HG03066 (cell line): ENCODE measurements at regions not wholly inside any gene's neighbourhood (a gene's known extent, or its start where the extent isn't known, plus 50 kb on each side); places are given as distances from the start of the nearest gene placed in this dataset.

Experiments used
- ATAC-seq: cut with Tn5 transposase; IDR thresholded peaks from one replicate; pipeline ENCODE4 v1.9.1; 2021; ENCODE audit warnings: low read depth; ENCODE audit not compliant: unreplicated experiment

DNA sequence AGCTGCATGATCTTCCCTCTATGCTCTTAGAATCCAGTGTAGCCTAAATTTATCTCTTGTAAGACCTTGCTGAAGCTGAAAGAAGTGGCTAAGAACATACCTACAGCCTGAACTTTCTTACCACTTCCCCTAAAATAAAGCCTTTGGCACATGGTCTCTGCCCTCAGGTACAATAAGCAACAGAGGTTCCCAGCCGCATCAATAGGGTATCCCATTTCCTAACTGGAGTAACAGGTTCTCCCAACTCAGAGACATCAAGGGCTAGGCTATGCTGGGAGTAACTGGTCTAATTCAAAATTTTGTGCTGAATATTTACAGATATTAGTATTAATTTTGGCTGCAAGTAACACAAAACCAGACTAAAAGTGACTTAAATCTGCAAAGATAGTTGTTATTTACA, 335.8 kb upstream of the TRPC7 start:
- ATAC-seq = no peak

DNA sequence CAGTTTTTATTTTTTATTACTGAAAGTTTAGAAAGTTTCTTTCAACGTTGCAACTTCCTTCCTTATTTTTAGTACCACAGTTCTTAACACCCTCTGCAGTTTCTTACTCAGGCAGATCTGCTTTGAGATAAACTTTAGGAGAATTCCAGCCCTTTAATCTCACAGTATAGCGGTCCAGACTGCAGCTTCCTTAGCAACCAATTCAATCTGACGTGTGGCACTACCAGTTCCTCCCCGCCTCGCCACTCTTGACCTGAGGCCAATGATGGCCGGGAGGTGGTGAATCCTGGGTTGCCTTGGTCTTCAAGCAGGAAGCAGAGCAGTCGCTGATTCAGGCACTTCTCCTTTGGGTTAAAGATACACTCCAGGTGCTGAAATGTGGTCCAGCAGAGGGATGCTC, 334.3 kb upstream of the TRPC7 start:
- ATAC-seq = no peak

GRCh38 chr5:136698970-136699369, 333.6 kb upstream of the TRPC7 start:
- no peak for ATAC-seq

DNA sequence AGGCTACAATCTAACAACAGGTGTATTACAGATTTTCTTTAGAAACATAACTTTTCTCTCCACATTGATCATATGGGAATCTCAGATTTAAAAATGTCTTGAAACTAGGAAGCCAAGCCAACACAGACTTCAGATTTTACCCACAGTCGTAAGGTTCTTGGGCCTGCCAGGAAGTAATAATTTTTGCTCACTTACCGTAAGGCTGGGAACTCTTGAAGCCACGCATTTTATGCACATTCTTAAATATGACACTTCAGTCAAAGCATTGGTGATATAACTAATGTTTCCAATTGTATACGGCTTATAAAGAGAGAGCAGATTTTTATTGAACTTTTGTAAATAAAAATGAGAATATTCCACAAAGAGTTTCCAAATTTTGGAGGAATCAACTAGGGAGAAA, 328.9 kb upstream of the TRPC7 start:
- no peak for ATAC-seq

GRCh38 chr5:136689552-136689951, 324.2 kb upstream of the TRPC7 start:
- ATAC-seq = no peak

DNA sequence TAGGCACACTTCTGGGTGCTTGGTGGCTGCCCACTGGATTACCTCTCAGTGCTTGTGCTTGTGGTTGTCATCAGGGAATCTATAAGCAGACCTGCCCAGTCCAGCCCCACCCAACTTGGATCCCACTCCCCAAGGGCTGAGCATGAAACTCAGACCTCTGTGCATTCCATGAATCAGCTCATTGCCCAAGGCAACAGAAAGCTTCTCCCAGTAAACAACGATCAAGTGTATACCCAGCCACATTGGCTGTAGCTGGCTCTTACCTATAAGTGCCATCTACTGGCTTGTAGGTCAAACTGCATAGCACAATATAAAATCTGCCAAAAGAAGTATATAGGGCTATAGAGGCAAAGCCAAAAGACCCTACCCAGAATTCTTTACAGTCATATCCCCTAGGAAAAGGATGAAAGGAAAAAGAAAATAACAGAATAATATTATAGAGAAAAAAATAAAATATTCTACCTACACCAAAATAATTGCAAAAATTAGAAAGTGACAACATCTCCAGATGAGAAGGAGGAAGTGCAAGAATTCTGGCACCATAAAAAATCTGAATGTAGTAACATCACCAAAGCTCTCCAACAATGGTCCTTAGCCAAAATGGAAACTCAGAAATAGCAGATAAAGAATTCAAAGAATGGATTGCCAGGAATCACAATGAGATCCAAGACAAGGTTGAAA, 321.0 kb upstream of the TRPC7 start:
- ATAC-seq = no peak

DNA sequence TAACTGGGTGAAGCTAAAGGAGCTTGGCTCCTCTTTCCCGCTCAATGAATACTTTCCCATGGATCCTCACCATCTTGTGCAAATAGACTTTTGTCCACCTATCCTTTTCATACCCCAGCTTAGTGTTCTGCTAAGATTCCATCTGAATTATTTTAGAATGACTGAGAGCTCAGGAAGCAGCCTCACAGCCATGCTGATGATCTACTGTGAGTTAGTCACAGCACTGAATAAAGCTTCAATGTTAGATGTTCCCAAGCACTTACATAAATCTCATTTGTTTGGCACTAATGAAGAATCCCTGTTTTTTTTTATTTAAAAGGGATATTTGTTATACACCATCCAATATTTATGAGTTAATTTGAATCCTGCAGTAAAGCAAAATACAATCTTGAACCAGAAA, 317.6 kb upstream of the TRPC7 start:
- ATAC-seq = no peak

DNA sequence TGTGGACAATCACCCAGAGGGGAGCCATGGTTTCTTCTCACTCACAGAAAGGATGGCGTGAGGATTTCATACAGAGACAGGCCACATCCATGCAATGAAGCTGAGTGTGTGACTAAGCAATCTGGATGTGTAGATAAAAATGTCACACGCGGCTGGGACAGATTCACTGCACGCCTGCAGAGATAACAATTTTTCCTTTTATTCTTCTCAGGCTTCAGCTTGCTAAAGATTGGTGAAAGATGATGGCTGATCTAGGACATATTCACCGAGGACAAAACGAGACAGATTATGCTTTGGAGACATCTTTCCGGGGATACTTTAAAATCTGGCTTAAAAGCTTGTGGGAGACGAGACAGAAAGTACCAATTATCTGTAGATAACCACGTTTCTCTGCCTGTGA, 313.9 kb upstream of the TRPC7 start:
- no peak for ATAC-seq

GRCh38 chr5:136677217-136677616, 311.9 kb upstream of the TRPC7 start:
- no peak for ATAC-seq

- ATAC-seq = no peak
Measured at GRCh38 chr5:136676685-136677084, 311.3 kb upstream of the TRPC7 start.

- no peak for ATAC-seq
Measured at GRCh38 chr5:136675769-136676168, 310.4 kb upstream of the TRPC7 start.

DNA sequence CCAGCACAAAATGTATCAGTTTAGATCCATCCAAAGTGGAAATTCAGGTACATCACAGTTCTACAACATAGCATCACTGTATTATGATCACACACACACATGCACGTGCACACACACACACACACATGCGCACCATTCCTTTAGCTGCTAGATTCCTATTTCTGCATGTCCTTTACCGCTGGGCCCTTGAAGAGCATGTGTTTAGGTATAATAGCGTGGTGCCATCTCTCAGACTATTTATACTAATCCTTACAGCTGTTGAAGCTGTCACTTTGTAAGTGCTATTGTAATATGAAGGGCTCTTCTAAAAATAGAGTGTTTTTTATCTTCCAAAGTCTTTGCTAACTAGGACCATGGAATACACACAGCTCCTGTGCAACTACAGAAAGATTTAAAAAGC, 308.8 kb upstream of the TRPC7 start:
- ATAC-seq = no peak

GRCh38 chr5:136667789-136668188, 302.4 kb upstream of the TRPC7 start:
- no peak for ATAC-seq

GRCh38 chr5:136666970-136667620, 301.8 kb upstream of the TRPC7 start:
- ATAC-seq = no peak

DNA sequence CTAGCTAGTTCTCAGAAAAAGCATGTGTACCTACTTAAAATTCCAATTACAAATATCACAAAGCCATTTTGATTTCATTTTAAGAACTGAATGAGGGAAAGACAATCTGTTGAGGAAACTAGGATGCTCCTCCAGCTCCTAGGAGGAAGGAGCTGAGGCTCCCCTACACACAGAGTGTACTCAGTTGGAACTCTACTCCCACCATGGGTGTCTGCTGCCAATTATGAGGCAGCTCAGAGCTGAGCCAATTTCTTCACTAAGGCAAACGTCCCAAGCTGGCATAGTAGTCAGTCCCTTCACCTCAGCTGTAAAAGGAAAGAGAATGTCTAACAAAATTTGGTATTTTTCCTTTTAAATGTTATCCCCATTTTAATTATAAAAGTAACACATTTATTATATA, 300.0 kb upstream of the TRPC7 start:
- no peak for ATAC-seq

DNA sequence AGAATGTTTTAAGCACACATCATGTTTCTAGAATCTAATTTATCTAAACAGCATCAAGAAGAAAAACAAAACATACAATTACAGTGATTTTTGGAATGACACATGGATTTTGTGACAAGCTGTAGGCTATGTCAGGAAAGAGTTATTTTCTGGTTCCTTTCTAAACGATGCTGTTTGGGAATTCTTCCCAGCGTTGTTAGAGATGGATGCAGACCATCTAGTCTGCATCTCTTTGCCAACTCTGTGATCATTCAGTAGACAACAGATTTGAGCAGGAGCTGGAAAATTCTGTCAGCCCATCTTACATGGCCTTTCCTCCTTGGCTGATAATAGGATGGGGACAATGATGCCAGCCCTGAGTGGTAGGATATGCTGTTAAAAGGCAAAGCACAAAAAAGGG, 295.7 kb upstream of the TRPC7 start:
- no peak for ATAC-seq

DNA sequence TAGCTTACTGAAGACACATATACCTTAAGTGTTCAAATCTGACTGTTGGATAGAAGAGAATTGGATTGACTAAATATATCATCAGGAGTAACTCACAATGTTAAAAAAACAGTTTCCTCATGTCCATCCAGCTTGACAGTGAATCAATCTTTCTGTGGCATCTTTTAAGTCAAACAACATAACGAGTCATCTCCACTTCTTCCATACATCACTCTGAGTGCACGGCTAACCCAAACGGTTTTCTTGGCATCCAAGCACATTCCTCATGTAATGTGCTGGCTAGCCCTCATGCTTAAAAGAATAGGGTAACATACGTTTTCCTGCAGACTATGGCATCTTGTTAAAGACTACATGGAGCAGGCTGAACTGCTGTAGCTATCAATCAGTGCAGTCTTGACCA, 291.5 kb upstream of the TRPC7 start:
- no peak for ATAC-seq

DNA sequence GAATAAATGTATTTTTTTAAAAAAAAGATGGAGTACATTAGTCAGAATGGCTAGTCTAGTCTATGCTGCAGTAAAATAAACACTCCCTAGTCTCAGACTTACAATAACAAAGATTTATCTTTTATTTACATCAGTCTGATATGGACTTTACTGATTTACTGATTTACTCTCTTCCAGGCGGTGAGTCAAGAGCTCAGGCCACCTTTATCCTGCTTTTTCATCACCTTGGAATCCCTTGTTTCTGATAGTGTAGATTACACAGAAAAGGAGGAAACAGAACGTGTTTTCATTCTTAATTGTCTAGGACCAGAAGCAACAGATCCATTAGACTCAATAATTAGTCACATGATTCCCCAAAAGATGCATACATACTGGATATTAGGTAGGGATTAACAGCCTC, 290.1 kb upstream of the TRPC7 start:
- ATAC-seq = no peak

DNA sequence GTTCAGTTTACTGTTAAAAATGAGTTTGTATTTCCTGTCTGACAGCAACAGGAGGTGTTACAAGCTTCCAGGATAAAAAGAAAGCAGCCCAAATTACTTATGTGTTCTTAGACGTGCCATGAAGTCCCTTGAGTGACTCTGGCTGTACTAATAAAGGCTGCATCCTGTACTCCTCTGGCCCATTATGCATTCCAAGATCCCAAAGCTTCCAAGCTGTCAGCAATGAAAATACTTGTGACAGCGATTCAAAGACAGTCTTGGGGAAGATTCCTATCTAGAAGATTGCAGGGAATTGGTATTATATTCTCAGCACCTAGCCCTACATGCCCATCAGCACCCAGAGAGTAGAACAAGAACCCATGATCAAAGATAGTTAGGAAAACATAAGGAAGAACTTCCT, 281.6 kb upstream of the TRPC7 start:
- no peak for ATAC-seq

GRCh38 chr5:136642976-136643375, 277.6 kb upstream of the TRPC7 start:
- ATAC-seq = no peak

DNA sequence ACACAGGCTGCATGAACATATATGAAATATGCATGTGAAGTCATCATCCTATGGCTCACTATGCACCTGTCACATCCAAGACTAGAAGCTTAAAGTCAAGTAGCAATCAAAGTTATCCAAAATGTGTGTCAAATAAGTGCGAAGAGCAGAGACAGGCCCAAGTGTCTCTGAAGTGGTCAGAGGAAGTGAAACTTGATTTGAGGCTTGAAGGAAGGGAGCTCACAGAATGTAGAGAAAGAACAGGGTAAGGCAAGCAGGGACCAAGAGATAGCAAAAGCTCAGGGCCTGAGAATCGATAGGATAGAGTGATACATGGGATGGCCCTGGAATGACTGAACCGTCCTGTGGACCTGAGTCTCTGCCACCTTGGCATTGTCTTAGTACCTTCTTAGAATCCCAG, 274.3 kb upstream of the TRPC7 start:
- no peak for ATAC-seq

DNA sequence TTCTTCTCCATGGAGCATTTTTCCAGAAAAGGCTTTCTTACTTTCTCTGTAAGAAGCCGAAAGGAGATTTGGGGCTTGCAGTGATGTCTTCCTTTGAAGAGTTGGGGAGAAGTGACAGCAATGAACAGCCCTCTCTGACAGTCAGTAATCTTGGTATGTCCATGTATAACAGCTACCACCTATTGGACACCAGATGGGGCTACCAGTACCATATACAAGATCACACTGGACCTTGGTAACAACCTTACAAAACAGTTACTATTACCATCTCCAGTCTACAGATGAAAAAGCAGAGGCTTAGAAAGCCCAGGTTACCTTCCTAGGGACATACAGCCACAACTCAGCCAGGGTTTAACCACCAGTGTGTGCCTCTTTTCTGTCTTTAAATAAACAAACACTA, 272.7 kb upstream of the TRPC7 start:
- ATAC-seq = no peak

DNA sequence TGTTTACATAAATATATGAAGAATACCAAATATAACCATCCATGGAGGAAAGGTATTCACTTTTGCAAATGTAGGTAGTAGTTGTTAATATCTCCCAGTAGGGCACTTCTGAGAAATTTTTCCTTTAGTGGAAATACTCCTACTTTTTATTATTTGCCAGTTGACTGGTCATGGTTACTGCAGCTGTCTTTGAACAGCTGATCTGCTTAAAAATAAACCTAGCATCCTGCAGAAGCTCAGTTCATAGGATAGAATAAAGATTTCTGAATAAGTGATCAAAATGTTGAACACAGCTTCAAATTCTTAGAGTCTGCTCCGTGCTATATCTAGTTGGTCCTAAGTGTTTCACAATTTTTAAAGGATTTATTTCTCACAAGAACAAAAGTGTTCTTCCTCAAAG, 270.7 kb upstream of the TRPC7 start:
- ATAC-seq = no peak
